ENCODE measurements at regions not wholly inside any gene's neighbourhood (a gene's known extent, or its start where the extent isn't known, plus 50 kb on each side); places are given as distances from the start of the nearest gene placed in this dataset.

DNA sequence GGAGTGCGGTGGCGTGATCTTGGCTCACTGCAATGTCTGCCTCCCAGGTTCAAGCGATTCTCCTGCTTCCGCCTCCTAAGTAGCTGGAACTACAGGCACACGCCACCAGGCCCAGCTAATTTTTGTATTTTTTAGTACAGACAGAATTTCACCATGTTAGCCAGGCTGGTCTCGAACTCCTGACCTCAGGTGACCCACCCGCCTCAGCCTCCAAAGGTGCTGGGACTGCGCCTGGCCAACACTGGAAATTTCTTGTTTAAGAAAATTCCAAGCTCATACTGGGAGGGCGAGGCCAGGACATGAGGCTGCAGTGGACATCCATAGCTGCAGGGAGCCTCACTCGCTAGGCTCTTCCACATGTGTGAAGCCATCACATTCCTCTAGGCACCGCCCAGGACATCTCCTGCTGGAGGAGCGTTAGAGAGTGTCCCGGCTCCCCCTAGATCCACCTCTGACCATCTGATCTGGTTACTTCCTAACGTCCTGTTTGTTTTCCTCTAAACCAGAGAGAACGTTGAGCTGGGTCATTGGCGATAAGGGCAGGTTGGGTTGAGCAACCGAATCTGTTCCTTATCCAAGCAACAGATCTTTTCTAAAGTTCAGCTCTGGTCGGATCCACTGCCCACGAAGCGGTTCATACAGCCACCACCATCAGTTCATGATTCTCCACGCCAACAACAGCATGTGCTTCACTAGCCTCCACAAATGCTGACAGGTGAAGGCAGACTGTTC is 108.2 kb upstream of the MED13L start:
- Mint-ChIP-seq H3K27ac (no peak overlapping the region), H3K27me3 (no peaks in the 10 kb centered on the region), H3K4me1 (peaks cover 4% of the 10 kb centered on the region), H3K9me3 (no peaks in the 10 kb centered on the region), H3K4me3 (no peak overlapping the region), H3K36me3 (no peaks in the 10 kb centered on the region)

DNA sequence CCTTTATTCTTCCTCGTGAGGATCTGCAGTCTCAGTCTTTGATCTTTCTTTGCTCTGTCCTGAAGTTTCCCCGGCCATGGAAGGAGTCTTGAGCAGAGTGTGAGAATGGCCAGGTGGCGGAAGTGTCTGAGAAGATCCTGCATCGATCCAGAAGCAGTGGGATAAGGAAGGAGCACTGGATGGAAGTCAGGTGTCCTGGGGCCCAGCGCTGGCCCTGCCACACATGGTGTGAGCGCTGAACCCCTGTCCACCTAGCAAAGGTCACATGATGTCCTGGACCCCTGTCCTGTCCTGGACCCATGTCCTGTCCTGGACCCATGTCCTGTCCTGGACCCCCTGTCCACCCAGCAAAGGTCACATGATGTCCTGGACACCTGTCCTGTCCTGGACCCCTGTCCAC is 111.8 kb upstream of the MED13L start:
- no peaks in the 10 kb centered on the region for H3K9me3 Mint-ChIP-seq
- H3K27ac Mint-ChIP-seq: no peak overlapping the region
- no peaks in the 10 kb centered on the region for H3K27me3 Mint-ChIP-seq
- no peaks in the 10 kb centered on the region for H3K36me3 Mint-ChIP-seq
- peaks cover 7% of the 10 kb centered on the region for H3K4me1 Mint-ChIP-seq
- H3K4me3 Mint-ChIP-seq: no peak overlapping the region

DNA sequence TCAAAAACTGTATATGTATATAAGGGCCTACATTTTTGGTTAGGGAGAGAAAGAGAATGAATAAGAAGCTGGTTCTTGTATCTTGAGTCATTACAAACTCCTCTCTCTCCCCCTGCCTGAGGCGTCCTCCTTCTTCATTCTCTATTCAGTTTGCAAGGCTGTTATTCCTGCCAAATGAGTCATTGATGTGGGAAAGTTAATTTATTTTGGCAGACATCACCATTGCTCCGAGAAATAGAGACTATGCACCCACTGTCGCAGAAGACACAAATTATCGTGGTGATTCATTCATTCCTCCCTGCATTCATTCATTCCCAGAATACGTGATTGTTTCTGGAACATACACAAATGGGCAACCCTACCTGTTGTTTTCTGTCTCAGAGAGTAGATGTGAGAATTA is 112.5 kb upstream of the MED13L start:
- Mint-ChIP-seq H3K4me3 (no peak overlapping the region), H3K27me3 (no peaks in the 10 kb centered on the region), H3K9me3 (no peaks in the 10 kb centered on the region), H3K36me3 (no peaks in the 10 kb centered on the region), H3K27ac (no peak overlapping the region), H3K4me1 (peaks cover 5% of the 10 kb centered on the region)

DNA sequence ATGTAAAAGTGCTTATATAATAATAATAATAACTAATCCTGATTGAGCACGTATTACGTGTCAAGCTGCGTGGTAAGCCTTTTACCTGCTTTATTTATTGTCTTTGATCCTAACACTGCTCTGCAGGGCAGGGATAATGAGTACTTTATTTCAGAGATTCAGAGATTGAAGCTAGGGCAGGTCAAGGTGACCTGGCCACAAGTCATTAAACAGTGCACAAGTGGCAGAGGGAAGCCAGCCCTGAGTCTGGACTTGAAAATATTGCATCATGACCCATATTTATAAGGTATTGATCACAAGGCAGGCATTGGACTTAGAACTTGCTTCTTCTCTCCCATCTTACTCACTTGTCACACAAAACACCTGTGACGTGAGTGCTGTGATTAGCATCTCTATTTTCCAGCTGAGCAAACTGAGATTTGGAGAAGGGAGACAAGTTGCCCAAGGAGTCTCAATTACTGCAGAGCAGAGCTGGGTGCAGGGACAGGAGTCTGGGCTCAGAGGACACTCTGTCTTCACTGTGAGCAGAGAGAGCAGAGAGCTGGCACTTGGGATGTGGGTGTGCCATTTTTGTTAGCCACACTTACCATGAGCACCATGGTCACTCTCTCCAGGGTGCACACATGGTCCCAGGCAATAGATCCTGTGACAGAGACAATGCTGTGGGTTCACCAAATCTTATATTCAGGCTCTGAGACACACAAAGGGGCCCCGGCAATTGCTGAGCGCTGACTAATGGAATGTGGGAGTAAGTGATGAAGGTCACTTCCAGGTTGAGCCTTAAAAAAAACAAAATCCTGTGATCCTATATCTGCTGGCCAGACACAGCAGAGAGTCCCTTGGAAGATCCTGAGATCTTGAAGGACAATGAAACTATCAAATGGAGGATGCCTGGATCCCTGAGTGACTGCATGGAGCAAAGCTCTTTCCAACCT is 113.2 kb upstream of the MED13L start:
- H3K4me1 Mint-ChIP-seq: peaks cover 3% of the 10 kb centered on the region
- no peaks in the 10 kb centered on the region for H3K36me3 Mint-ChIP-seq
- no peak overlapping the region for H3K27ac Mint-ChIP-seq
- no peaks in the 10 kb centered on the region for H3K27me3 Mint-ChIP-seq
- no peaks in the 10 kb centered on the region for H3K9me3 Mint-ChIP-seq
- H3K4me3 Mint-ChIP-seq: no peak overlapping the region

DNA sequence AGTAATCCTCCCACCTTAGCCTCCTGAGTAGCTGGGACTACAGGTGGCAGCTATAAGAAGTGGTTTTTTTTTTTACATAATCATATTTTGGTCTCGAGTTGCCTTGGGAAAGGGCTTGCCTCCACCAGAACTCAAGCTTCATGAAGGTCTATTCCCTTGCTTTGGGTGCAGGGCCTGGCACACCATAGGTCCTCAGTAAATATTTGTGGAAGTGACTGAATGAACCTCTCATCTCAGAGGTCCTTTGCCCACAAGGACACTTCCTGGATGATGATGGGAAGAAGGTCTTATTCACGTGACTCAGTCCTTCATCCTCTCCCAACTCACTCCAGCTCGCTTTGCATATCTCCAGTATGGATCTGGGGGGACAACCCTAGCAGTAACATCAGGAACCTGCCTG is 114.0 kb upstream of the MED13L start:
- Mint-ChIP-seq H3K4me3 (no peak overlapping the region), H3K9me3 (no peaks in the 10 kb centered on the region), H3K36me3 (no peaks in the 10 kb centered on the region), H3K27me3 (no peaks in the 10 kb centered on the region), H3K27ac (no peak overlapping the region), H3K4me1 (peaks cover 3% of the 10 kb centered on the region)

DNA sequence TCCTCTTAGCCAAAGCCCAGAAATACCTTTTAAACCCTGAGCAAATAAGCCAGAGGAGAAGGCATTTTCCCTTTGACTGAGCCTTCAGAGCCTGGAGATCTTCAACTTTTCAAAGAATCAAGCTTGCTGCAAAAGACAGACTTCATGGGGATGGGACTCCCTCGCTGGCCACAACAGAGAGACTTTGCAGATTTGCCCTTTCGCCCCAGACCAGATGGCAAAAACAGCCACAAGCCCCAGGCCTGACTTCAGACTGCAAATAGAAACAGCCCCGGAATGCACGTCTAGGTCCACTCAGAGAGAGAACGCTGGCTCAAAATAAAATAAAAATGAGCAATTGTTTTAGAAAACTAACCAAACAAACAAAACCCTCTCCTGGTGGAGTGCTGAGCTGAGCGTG is 114.6 kb upstream of the MED13L start:
- H3K27ac Mint-ChIP-seq: no peak overlapping the region
- no peaks in the 10 kb centered on the region for H3K36me3 Mint-ChIP-seq
- no peaks in the 10 kb centered on the region for H3K9me3 Mint-ChIP-seq
- peaks cover 3% of the 10 kb centered on the region for H3K4me1 Mint-ChIP-seq
- H3K4me3 Mint-ChIP-seq: no peak overlapping the region
- no peaks in the 10 kb centered on the region for H3K27me3 Mint-ChIP-seq

DNA sequence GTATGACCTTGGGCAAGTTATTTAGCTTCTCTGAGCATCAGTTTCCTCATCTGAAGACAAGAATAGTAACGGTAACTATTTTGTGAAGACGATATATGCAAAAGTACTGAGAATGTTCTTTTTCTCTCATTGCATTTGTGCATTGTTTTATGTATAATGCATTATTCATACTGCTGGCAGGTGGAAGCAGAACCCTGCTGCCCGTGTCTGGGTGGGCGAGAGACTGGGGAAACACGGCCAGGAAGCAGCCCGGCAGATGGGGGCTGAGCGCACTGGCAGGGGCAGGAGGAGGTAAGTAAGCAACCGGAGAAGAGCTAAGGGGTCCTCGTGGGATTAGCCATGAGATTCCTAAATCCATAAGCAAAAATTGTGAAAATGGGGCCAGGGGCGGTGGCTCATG is 115.8 kb upstream of the MED13L start:
- Mint-ChIP-seq H3K27me3 (no peaks in the 10 kb centered on the region), H3K4me1 (peaks cover 3% of the 10 kb centered on the region), H3K27ac (no peak overlapping the region), H3K9me3 (peaks cover 6% of the 10 kb centered on the region), H3K36me3 (peaks cover 4% of the 10 kb centered on the region), H3K4me3 (no peak overlapping the region)

DNA sequence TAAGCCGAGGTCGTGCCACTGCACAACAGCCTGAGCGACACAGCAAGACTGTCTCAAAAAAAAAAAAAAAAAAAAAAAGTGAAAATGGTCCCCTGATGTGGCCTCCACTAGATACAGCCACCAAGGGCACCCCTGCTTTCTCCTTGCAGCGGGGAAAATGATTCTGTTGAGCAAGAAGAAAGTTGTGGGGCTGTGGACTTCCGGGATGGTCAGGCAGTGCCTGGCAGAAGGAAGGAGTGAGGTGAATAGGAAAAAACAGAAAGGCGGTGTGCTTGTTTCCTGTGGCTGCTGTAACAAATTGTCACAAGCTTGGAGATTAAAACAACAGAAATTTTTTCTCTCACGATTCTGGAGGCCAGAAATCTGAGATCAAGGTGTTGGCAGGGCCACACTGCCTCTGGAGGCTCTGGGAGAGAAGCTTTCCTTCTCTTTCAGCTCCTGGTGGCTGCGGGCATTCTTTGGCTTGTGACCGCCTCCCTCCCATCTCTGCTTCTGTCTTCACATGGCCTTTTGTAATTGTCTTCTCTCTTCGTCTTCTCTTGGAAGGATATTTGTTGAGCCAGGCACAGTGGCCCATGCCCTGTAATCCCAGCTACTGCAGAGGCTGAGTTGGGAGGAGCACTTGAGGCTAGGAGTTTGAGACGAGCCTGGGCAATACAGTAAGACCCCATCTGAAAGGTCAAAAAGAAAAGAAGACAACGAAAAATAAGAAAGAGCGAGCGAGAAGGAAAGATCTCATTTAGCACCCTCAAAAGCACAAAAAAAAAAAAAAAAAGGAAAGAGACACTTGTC is 116.6 kb upstream of the MED13L start:
- Mint-ChIP-seq H3K36me3 (peaks cover 5% of the 10 kb centered on the region), H3K4me3 (no peak overlapping the region), H3K27ac (no peak overlapping the region), H3K4me1 (peaks cover 3% of the 10 kb centered on the region), H3K27me3 (no peaks in the 10 kb centered on the region), H3K9me3 (peaks cover 14% of the 10 kb centered on the region)

DNA sequence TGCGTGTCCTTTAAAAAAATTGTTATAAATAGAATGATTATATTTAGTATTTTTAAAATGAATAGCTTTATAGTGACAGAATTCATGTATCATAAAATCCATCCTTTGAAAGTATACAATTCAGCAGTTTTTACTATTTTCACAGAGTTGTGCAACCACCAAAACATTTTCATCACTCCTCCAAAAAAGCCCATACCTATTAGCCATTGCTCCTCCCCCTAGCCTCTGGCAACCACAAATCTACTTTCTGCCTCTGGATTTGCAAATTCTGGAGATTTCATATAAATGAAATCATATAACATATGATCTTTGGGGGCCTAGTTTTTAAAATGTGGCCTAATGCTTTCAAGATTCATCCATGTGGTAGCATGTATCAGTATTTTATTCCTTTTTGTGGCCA is 117.9 kb upstream of the MED13L start:
- Mint-ChIP-seq H3K27me3 (no peaks in the 10 kb centered on the region), H3K4me3 (no peak overlapping the region), H3K27ac (no peak overlapping the region), H3K36me3 (peaks cover 5% of the 10 kb centered on the region), H3K4me1 (peaks cover 3% of the 10 kb centered on the region), H3K9me3 (peaks cover 17% of the 10 kb centered on the region)

DNA sequence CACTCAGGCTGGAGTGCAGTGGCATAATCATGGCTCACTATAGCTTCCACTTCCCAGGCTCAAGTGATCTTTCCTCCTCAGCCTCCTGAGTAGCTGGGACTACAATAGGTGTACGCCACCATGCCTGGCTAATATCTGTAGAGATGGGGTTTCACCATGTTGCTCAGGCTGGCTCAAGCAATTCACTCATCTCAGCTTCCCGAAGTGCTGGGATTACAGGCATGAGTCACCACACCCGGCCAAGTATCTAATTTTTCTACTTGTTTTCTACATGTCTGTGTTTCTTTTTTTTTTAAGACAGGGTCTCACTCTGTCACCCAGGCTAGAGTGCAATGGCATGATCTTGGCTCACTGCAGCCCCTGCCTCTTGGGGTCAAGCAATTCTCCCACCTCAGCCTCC is 119.7 kb upstream of the MED13L start:
- Mint-ChIP-seq H3K4me3 (no peak overlapping the region), H3K36me3 (peaks cover 5% of the 10 kb centered on the region), H3K27ac (no peak overlapping the region), H3K27me3 (no peaks in the 10 kb centered on the region), H3K4me1 (peaks cover 3% of the 10 kb centered on the region), H3K9me3 (peaks cover 26% of the 10 kb centered on the region)

DNA sequence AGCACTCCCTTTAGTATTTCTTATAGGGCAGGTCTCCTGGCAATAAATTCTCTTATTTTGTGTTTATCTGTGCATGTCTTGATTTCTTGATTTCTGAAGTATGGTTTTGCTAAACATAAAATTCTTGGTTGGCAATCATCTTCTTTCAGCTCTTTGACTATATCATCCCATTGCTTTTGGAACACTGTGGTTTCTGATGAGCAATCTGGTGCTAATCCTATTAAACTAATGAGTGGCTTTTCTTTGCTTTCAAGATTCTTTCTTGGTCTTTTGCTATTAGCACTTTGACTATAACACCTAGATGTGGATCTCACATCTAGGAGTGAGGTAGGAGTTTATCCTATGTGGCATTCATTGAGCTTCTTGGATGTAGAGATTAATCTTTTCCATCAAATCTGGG is 120.7 kb upstream of the MED13L start:
- Mint-ChIP-seq H3K27me3 (no peaks in the 10 kb centered on the region), H3K27ac (no peak overlapping the region), H3K4me3 (no peak overlapping the region), H3K9me3 (peaks cover 26% of the 10 kb centered on the region), H3K4me1 (peaks cover 2% of the 10 kb centered on the region), H3K36me3 (peaks cover 5% of the 10 kb centered on the region)

DNA sequence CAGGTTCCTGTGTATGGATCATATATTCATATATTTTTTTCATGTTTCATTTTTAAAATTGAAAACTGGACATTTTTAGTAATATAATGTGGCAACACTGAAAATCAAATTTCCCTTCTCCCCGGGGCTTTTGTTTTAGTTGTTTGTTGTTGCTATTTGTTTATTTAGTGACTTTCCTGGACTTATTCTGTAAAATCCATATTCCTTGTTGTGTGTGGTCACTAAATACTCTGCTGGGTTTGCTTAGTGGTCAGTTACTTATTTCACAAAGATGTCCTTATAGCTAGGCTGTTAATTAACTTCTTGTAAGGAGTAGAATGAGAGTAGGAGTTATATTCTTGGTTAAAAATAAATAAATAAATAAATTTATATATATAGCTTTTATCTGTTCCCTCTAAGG is 121.6 kb upstream of the MED13L start:
- H3K27me3 Mint-ChIP-seq: no peaks in the 10 kb centered on the region
- H3K9me3 Mint-ChIP-seq: peaks cover 26% of the 10 kb centered on the region
- peaks cover 5% of the 10 kb centered on the region for H3K36me3 Mint-ChIP-seq
- no peak overlapping the region for H3K27ac Mint-ChIP-seq
- H3K4me3 Mint-ChIP-seq: no peak overlapping the region
- H3K4me1 Mint-ChIP-seq: no peaks in the 10 kb centered on the region

DNA sequence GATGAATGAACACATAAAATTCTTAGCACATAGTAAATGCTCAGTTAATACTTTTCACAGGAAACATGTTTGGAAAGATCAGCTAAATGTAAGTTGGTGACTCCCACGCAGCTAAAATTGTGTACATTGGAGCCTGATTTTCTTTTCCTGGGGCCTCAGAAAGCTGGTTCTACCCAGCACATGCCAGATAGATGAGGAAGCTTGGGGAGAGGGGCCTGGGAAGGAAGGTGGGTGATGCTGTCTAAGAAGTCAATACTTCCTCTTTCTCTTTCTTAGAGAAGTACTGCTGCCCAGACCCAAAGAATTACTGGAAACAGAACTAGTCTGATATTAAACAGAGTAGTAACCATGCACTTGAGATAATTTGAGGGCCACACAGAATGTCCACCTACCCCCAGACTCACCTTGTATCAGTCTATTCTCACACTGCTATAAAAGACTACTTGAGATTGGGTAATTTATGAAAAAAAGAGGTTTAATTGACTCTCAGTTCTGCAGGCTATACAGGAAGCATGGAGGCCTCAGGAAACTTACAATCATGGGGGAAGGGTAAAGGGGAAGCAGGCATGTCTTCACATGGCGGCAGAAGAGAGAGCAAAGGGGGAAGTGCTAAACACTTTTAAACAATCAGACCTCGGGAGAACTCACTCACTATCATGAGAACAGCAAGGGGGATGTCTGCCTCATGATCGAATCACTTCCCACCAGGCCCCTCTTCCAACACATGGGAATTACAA is 123.3 kb upstream of the MED13L start:
- Mint-ChIP-seq H3K27me3 (no peaks in the 10 kb centered on the region), H3K4me1 (no peaks in the 10 kb centered on the region), H3K9me3 (peaks cover 26% of the 10 kb centered on the region), H3K36me3 (peaks cover 5% of the 10 kb centered on the region), H3K27ac (no peak overlapping the region), H3K4me3 (no peak overlapping the region)

DNA sequence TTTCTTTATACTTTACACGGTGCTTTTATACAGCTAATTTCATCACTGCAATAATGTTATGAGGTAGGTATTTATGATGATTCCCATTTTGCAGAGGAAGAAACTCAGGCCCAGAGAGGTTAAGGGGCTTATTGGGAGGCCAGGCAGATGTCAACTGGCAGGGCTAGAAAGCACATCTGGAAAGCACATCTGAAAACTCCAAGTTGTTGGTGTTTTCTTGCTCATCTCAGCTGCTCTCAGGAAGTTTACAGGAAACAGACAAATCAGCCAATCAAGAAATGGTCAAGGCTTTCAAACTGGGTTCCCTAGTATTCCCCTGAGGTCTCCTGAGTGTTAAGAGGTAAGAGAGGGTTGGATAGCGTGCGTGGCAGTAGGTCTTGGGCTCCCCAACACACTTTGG is 124.1 kb upstream of the MED13L start:
- Mint-ChIP-seq H3K4me1 (no peaks in the 10 kb centered on the region), H3K27me3 (no peaks in the 10 kb centered on the region), H3K4me3 (no peak overlapping the region), H3K27ac (no peak overlapping the region), H3K9me3 (peaks cover 26% of the 10 kb centered on the region), H3K36me3 (peaks cover 5% of the 10 kb centered on the region)
